Adrenal gland (tissue), 9 donors: ENCODE measurements at regions not wholly inside any gene's neighbourhood (a gene's known extent, or its start where the extent isn't known, plus 50 kb on each side); places are given as distances from the start of the nearest gene placed in this dataset.

Experiments used
- DNase-seq, 7 donors: peaks; one replicate each; pipeline ENCODE4 v3.0.0-alpha.2; 2019 to 2020
- H3K27ac ChIP-seq, 5 donors: fragments of 200-600 bp; sonication (generic) in 4 of 5; 1 replicate in 3 of 5; 2 replicates in 2 of 5; pipeline versions ENCODE4 v1.5.1 to v1.8.0; 2016 to 2020; ENCODE audit warnings: mild to moderate bottlenecking in 1 of 5
- H3K27me3 ChIP-seq: fragments of 200-600 bp; 2 replicates; pipeline ENCODE4 v1.8.0; 2021
- H3K36me3 ChIP-seq, 2 donors: fragments of 200-600 bp; replicated peaks in 1 of 2; 1 replicate in 1 of 2; 2 replicates in 1 of 2; pipeline versions ENCODE4 v1.5.1 to v1.8.0; 2018 to 2022
- H3K4me1 ChIP-seq, 2 donors: fragments of 200-600 bp; replicated peaks in 1 of 2; 1 replicate in 1 of 2; 2 replicates in 1 of 2; pipeline versions ENCODE4 v1.5.1 to v1.8.0; 2018 to 2021
- H3K4me3 ChIP-seq, 4 donors: fragments of 200-600 bp; sonication (generic) in 3 of 4; one replicate each; pipeline ENCODE4 v1.5.1; 2016 to 2018
- H3K9me3 ChIP-seq, 3 donors: fragments of 200-600 bp; sonication (generic) in 1 of 3; replicated peaks in 1 of 3; 1 replicate in 2 of 3; 2 replicates in 1 of 3; pipeline versions ENCODE4 v1.5.1 to v1.8.0; 2016 to 2021
- POLR2A ChIP-seq, 2 donors: fragments of 450-650 bp; IDR thresholded peaks; one replicate each; pipeline ENCODE4 v1.6.1; 2017; ENCODE audit warnings: antibody characterized with exemption in 2 of 2, mild to moderate bottlenecking in 2 of 2, moderate library complexity in 1 of 2
- WGBS, 4 donors: extraction: QIAGEN DNeasy Blood & Tissue Kit in 2 of 4; methylation state at CpG; one replicate each; pipeline versions ENCODE4 v1.1.5 to v1.1.7; 2013 to 2017; 5-methylcytosine and 5-hydroxymethylcytosine counted together
- intact Hi-C, 2 donors: fragments of 100-400 bp; cut with DNase I; formaldehyde crosslinking; loops; one replicate each; pipeline versions ENCODE4 v1.14.1 to v1.15.0; 2022 to 2023
- TF ChIP-seq, protein P1 (sequence below), 6 experiments: fragments of 450-650 bp in 4 of 6; fragments of 200-600 bp in 2 of 6; sonication (generic) in 1 of 6; IDR thresholded peaks; 1 replicate in 5 of 6; 2 replicates in 1 of 6; pipeline versions ENCODE4 v1.5.1 to v1.8.0; 2016 to 2021; ENCODE audit warnings: antibody characterized with exemption in 6 of 6, mild to moderate bottlenecking in 2 of 6, moderate library complexity in 1 of 6
- donor health status: healthy with polysubstance abuse.
- donor health status: Bipolar disorder and iron deficiency.
- donor health status: DM: yes; HTN: yes; CAD: no.
- donor health status: DM: no; HTN: no; CAD: no.
- donor health status: DM: no; HTN: no; CAD: no.

DNA sequence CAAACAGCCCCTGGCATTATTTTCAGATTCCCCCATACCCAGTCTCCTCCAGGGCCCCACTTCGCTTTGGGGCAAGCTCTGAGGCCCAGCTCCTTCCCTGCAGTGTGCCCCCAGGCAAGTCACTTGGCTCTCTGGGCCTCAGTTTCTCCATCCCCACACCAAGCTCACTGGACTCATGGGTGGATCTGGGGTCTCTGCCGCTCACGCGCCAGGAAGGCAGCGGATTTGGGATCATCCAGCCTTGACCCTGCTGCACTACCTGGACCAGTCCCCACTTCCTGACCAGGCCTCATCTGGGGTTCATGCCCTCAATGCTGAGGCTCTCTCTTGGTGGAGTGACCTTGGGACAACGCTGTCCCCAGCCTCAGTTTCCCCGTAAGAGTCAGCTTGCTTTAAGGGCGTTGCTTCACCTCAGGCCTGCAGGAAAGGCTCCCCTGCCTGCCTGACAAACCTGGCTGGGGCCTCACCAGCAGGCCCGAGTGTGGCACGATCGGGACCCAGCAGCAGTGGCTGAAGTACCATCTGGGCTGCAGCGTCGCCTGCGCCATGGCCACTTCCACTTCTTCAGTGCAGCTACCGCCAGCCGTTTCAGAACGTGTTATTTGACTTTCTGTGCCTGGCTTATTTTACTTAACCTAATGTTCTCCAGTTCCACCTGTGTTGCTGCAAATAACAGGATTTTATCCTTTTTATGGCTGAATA, 519.6 kb upstream of the SEMA6A start:
- Histone ChIP-seq H3K27me3 (no peaks in the 10 kb centered on the region), H3K4me1 (no peaks in the 10 kb centered on the region), H3K36me3 (no peaks in the 10 kb centered on the region), H3K4me3 (no peak overlapping the region), H3K9me3 (no peaks in the 10 kb centered on the region), H3K27ac (no peak overlapping the region)
- no peak for DNase-seq
- intact Hi-C loops: no loop called here
- WGBS, 4 donors: 90 to 95% (median 93%) methylated on average over 14 to 17 of the region's 17 CpGs
- no peak for TF ChIP-seq POLR2A (IDR thresholded peaks at IDR 0.05)
- TF ChIP-seq, protein P1, sequence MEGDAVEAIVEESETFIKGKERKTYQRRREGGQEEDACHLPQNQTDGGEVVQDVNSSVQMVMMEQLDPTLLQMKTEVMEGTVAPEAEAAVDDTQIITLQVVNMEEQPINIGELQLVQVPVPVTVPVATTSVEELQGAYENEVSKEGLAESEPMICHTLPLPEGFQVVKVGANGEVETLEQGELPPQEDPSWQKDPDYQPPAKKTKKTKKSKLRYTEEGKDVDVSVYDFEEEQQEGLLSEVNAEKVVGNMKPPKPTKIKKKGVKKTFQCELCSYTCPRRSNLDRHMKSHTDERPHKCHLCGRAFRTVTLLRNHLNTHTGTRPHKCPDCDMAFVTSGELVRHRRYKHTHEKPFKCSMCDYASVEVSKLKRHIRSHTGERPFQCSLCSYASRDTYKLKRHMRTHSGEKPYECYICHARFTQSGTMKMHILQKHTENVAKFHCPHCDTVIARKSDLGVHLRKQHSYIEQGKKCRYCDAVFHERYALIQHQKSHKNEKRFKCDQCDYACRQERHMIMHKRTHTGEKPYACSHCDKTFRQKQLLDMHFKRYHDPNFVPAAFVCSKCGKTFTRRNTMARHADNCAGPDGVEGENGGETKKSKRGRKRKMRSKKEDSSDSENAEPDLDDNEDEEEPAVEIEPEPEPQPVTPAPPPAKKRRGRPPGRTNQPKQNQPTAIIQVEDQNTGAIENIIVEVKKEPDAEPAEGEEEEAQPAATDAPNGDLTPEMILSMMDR (IDR thresholded peaks at IDR 0.05): no peak

DNA sequence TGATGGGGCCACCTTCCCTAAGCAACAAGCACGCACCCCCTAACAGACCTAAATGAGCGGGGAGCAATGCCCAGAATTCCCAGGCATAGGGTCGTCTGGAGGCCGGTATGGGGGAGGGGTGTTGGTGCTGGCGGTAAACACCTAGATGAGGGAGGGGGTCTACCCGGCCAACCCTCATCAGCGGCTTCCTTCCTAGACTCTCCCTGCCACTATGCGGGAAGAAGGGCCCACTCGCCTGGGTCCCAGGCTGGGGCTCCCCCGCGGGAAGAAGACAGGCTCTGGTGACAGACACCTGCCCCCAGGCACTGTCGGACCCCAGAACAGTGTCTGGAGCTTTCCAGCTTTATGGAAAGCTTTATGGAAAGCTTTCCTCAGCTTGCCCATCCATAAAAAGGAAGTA, 519.0 kb upstream of the SEMA6A start:
- Histone ChIP-seq H3K4me3 (no peak overlapping the region), H3K27me3 (no peaks in the 10 kb centered on the region), H3K4me1 (no peaks in the 10 kb centered on the region), H3K9me3 (no peaks in the 10 kb centered on the region), H3K36me3 (no peaks in the 10 kb centered on the region), H3K27ac (no peak overlapping the region)
- DNase-seq: no peak
- WGBS, 4 donors: 83 to 97% (median 94%) methylated on average over 5 to 12 of the region's 12 CpGs
- intact Hi-C loops: no loop called here
- TF ChIP-seq, protein P1 (IDR thresholded peaks at IDR 0.05): no peak
- no peak for TF ChIP-seq POLR2A (IDR thresholded peaks at IDR 0.05)

DNA sequence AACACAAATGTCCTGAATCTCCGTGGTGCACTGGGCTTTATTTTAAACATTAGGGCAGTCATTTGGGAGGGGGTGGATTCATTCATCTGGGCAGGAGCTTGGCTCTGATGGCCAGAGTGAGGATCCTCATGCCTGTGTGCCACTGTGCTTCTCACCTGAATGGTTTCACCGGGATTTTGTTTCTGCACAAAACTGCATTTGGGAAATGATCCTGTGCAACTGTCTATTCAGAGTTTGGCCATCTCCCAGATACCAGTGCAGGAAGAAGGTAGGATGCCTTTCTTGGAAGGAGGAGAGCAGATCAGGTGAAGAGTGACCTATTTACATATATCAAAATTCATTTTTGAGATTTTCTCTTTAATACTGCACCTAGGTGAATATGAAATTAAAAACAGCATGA, 514.4 kb upstream of the SEMA6A start:
- H3K36me3 ChIP-seq: no peaks in the 10 kb centered on the region
- DNase-seq: no peak
- intact Hi-C loops: no loop called here
- H3K4me3 ChIP-seq: no peak overlapping the region
- WGBS, 4 donors: 72 to 88% (median 82%) methylated on average over 2 of the region's 2 CpGs
- H3K4me1 ChIP-seq: no peaks in the 10 kb centered on the region
- no peaks in the 10 kb centered on the region for H3K9me3 ChIP-seq
- no peaks in the 10 kb centered on the region for H3K27me3 ChIP-seq
- H3K27ac ChIP-seq: no peak overlapping the region
- TF ChIP-seq, protein P1 (IDR thresholded peaks at IDR 0.05): no peak
- no peak for TF ChIP-seq POLR2A (IDR thresholded peaks at IDR 0.05)

DNA sequence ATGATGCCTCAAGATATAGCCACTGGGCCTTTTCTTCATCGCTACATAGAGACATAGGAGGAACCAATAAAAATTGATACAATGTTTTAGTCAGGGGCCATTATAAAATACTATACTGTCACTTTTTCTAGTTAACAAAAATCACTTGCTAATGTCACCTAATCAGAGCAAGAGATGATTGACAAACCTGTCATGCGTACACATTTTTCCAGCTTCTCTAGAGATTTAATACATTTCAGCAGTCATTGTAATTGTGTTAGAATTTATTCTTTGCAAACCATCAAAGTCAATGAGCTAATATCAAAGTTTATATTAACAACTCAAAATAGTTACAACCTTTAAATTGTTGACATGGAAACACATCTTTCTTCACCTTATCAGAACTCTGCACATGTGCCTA, 513.6 kb upstream of the SEMA6A start:
- WGBS, 4 donors: 87 to 97% (median 89%) methylated on average over 2 of the region's 2 CpGs
- Histone ChIP-seq H3K4me3 (no peak overlapping the region), H3K27me3 (no peaks in the 10 kb centered on the region), H3K27ac (no peak overlapping the region), H3K9me3 (no peaks in the 10 kb centered on the region), H3K36me3 (no peaks in the 10 kb centered on the region), H3K4me1 (no peaks in the 10 kb centered on the region)
- DNase-seq: no peak
- intact Hi-C loops: no loop called here
- TF ChIP-seq, protein P1 (IDR thresholded peaks at IDR 0.05): no peak
- no peak for TF ChIP-seq POLR2A (IDR thresholded peaks at IDR 0.05)
